ENCODE measurements at regions not wholly inside any gene's neighbourhood (a gene's known extent, or its start where the extent isn't known, plus 50 kb on each side); places are given as distances from the start of the nearest gene placed in this dataset.

DNA sequence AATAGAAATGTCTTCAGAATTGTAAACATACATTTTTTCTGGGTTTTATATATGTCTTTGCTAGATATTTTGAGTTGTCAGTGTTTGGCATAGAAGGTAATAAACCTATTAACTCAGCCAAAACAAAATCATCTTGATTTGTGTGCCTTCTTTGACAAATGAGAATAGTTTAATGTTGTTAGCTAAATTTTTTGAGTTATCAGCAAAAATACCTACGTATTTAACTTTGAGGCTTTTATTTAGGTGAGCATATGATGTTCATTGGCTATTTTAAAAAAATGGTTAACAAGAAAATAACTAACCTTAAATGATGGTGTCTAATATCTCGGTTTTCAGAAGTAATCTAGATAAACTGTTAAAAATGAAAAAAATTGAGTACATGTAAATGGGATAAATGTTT, 83.2 kb upstream of the SLC5A9 start:
- TF ChIP-seq EZH2phosphoT487 (IDR thresholded peaks at IDR 0.05; ENCODE audit: borderline replicate concordance, low read depth, low read length), result no peak
- TF ChIP-seq, protein P1, sequence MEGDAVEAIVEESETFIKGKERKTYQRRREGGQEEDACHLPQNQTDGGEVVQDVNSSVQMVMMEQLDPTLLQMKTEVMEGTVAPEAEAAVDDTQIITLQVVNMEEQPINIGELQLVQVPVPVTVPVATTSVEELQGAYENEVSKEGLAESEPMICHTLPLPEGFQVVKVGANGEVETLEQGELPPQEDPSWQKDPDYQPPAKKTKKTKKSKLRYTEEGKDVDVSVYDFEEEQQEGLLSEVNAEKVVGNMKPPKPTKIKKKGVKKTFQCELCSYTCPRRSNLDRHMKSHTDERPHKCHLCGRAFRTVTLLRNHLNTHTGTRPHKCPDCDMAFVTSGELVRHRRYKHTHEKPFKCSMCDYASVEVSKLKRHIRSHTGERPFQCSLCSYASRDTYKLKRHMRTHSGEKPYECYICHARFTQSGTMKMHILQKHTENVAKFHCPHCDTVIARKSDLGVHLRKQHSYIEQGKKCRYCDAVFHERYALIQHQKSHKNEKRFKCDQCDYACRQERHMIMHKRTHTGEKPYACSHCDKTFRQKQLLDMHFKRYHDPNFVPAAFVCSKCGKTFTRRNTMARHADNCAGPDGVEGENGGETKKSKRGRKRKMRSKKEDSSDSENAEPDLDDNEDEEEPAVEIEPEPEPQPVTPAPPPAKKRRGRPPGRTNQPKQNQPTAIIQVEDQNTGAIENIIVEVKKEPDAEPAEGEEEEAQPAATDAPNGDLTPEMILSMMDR (conservative IDR thresholded peaks at IDR 0.05; ENCODE audit: low read length), result no peak
